Ovary (tissue), 3 donors: ENCODE measurements at regions not wholly inside any gene's neighbourhood (a gene's known extent, or its start where the extent isn't known, plus 50 kb on each side); places are given as distances from the start of the nearest gene placed in this dataset.

Source experiments
- EP300 ChIP-seq: sonication (generic); formaldehyde crosslinking; IDR thresholded peaks from one replicate; pipeline ENCODE4 v1.6.1; 2017; ENCODE audit warnings: antibody characterized with exemption
- TF ChIP-seq, protein P1 (sequence below), 3 donors: fragments of 450-650 bp in 2 of 3; fragments of 200-600 bp in 1 of 3; IDR thresholded peaks; one replicate each; pipeline versions ENCODE4 v1.5.1 to v1.8.0; 2016 to 2022; ENCODE audit warnings: antibody characterized with exemption in 3 of 3, mild to moderate bottlenecking in 1 of 3
- donor health status: DM: no; HTN: no; CAD: no.

DNA sequence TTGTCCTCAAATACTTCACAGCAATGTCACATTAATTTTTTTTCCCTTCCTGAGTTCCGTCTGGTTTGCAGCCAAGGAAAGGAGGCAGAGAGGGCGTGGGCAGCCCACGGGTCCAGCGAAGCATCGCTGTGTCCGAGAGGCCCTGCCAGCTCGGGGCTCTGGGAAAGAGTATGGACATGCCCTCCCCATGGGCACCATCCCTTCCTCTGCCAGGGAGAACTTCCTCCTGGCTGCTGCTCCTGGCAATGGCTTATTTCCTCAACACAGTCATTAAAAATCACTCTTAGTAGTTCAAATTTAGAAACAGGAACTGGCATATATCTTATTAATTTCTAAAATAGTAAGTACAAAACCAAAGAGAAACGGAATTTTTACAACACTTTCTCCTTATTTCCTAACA, 115.4 kb downstream of the RIPK4 start:
- TF ChIP-seq, protein P1, sequence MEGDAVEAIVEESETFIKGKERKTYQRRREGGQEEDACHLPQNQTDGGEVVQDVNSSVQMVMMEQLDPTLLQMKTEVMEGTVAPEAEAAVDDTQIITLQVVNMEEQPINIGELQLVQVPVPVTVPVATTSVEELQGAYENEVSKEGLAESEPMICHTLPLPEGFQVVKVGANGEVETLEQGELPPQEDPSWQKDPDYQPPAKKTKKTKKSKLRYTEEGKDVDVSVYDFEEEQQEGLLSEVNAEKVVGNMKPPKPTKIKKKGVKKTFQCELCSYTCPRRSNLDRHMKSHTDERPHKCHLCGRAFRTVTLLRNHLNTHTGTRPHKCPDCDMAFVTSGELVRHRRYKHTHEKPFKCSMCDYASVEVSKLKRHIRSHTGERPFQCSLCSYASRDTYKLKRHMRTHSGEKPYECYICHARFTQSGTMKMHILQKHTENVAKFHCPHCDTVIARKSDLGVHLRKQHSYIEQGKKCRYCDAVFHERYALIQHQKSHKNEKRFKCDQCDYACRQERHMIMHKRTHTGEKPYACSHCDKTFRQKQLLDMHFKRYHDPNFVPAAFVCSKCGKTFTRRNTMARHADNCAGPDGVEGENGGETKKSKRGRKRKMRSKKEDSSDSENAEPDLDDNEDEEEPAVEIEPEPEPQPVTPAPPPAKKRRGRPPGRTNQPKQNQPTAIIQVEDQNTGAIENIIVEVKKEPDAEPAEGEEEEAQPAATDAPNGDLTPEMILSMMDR (IDR thresholded peaks at IDR 0.05) = no peak
- TF ChIP-seq EP300 = no peak
